NCI-H526 (cell line): ENCODE measurements at regions not wholly inside any gene's neighbourhood (a gene's known extent, or its start where the extent isn't known, plus 50 kb on each side); places are given as distances from the start of the nearest gene placed in this dataset.
"Not testable (repeated sequence)": the region's sequence is repeated elsewhere in the genome, so short reads cannot be mapped to it uniquely, and the experiment has no call there.

Source experiments
- DNase-seq, 2 experiments: peaks; one replicate each; lab custom pipeline; 2025; lab: John Stamatoyannopoulos, UW

GRCh38 chr5:16296946-16297345 lies 117.4 kb upstream of the MARCHF11 start:
- DNase-seq = no peak

GRCh38 chr5:16291894-16292293 lies 112.3 kb upstream of the MARCHF11 start:
- DNase-seq = no peak

DNA sequence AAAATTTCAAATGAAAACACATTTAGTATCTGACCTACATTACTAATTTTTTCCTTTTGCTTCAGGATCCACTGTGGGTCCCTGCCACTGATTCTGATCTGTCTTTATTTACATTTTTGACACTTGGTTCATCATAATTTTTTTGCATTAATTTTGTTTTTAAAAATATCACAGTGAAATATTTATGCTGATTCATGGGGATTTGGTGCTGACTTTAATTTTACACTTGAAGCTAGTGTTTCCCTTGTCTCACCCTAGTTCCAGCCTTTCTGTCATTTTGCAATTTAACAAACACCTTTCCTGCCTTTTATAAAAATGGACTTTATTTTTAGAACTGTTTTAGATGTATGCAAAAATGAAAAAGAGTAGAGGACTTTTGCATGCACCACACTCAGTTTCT lies 111.9 kb upstream of the MARCHF11 start:
- no peak for DNase-seq

DNA sequence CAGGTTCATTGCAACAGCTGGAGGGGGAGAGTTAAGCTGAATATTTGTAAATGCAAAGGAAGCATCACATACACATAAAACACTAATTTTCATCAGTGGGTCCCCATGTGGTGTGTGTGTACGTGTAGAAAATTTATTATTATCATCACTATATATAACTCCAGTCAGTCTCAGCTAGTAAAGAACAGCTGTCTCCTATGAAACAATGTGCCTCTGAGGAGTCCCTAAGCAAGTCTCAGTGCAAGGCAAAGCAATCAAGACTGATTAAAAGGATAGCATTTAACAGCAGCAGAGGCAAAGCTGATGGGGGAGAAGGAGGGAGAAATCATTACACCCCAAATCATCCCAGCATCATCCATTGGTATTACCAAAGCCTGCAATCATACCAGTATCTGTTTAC lies 104.2 kb upstream of the MARCHF11 start:
- no peak for DNase-seq

DNA sequence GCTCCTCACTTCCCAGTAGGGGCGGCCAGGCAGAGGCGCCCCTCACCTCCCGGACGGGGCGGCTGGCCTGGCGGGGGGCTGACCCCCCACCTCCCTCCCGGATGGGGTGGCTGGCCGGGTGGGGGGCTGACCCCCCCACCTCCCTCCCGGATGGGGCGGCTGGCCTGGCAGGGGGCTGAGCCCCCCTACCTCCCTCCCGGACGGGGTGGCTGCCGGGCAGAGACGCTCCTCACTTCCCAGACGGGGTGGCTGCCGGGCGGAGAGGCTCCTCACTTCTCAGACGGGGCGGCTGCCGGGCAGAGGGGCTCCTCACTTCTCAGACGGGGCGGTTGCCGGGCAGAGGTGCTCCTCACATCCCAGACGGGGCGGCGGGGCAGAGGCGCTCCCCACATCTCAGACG lies 97.3 kb upstream of the MARCHF11 start:
- not testable (repeated sequence) for DNase-seq

- DNase-seq = no peak
These were observed 92.3 kb upstream of the MARCHF11 start for GRCh38 chr5:16271851-16272250.

DNA sequence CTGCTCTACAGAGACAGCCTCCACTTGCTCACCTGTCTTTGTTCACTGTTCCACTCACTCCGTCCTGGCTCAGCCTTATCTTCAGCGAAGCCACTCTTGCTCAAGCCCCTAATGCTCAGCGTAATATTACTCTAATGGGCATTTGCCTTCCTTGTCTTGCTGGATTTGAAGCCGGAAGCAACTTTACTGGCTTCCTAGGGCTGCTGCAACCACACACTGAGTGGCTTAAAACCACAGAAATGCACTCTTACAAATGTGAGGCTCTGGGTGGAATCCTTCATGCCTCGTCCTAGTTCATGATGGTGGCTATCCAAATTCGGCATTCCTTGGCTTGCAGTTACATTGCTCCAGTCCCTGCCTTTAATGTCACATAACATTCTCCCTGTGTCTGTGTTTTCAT lies 85.5 kb upstream of the MARCHF11 start:
- no peak for DNase-seq

DNA sequence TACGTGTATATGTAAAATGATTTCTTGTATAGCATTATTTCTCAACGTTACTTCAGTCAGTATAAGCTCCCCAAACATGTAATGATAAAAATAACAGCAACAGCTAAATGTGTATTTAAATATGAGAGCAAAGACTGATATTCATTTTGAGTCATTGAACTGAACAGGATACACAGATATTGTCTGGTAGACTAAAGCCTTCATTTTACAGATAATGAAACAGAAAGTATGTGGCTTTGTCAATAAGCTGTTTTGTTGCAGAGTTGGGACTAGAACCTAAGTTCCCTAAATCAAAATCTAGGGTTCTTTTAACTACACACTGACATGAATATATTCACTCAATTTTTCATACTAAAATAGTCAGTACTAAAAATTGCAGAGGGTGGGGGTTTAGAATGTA lies 80.4 kb upstream of the MARCHF11 start:
- DNase-seq = no peak

DNA sequence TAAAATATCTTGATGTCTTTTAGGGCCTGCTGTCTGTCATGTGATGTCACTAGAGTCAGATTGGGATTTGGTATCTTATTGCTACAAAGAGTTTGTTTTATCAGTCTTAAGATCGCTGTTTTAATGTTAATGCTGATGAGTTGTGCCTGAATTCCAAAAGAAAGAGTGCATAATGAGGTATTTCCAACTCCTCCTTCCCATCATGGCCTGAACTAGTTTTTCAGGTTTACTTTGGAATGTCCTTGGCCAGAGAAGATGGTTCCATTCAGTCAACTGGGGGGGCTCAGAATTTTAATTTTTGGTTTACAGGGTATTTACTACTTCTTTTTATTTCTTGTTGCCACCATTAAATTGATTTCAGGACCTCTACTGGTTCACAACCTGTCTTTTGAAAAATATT lies 74.3 kb upstream of the MARCHF11 start:
- no peak for DNase-seq

- DNase-seq = no peak
These were observed 66.4 kb upstream of the MARCHF11 start for GRCh38 chr5:16245956-16246355.

DNA sequence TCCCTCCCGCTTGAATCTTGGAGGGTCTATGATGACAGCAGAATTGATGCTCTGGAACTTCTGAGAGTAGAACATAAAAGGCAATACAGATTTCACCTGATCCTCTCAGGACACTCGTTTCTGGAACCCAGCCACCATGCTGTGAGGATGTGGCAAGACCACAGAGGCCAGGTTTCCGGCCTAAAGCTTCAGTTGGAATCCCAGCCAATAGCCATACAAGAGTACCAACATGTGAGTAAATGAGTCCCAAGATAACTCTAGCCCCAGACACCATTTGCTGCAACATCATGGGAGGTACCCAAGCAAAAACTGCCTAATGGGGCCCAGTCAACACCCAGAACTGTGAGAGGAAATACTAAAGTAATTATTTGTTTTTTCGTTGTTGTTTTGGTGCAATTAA lies 65.7 kb upstream of the MARCHF11 start:
- no peak for DNase-seq

DNA sequence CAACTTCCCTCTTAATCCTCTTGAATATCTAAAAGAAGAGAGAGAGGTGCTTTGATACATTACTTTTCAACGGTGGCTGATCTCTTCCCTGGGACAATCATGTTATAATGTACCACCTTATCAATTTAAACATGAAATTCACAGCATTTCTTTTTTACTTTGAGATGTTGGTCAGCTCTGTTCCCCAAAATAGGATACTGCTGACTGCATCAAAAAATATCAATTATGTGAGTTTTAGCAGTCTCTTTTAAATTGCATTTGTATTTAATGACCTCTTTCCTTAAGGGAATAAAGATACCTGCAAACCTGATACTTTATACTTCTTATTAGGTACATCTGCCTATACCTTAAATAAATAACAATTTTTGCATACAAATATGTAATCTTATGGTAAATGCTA lies 58.4 kb upstream of the MARCHF11 start:
- DNase-seq = no peak

- DNase-seq = no peak
These were observed 55.0 kb upstream of the MARCHF11 start for GRCh38 chr5:16234598-16234997.

- no peak for DNase-seq
These were observed 54.1 kb upstream of the MARCHF11 start for GRCh38 chr5:16233730-16234129.

DNA sequence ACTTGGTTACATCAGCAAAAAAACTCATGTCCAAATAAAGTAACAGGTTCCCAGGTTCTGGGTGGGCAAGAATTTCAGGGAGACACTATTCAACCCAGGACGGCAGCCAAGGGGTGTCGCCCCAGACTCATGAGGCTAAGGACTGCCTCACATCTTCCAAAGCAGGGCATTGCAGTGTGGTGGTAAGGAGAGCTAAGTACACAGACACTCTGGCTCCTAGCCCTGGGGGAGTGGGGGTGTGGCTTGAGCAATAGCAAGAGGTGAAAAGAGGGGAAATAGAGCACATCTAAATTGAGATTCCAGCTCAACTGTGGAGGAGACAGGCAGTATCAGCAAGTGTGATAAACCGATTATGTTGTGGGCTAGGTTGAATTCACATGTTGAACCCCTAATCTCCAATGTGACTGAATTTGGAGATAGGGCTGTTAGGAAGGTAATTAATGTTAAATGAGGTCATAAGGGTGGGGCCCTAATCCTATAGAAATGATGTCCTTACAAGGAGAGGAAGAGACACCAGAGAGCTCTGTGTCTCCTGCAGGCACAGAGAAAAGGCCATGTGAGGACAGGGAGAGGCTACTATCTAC lies 49.9 kb upstream of the MARCHF11 start:
- no peak for DNase-seq
